ENCODE measurements at regions not wholly inside any gene's neighbourhood (a gene's known extent, or its start where the extent isn't known, plus 50 kb on each side); places are given as distances from the start of the nearest gene placed in this dataset.
"Not testable (repeated sequence)": the region's sequence is repeated elsewhere in the genome, so short reads cannot be mapped to it uniquely, and the experiment has no call there.

- DNase-seq = no peak
These were observed 111.8 kb downstream of the KIF26A start for GRCh38 chr14:104250175-104250574.

- DNase-seq = no peak
These were observed 114.1 kb downstream of the KIF26A start for GRCh38 chr14:104252256-104253215.

GRCh38 chr14:104253223-104253822 is 114.9 kb downstream of the KIF26A start:
- no peak for DNase-seq

GRCh38 chr14:104253901-104254353 is 115.5 kb downstream of the KIF26A start:
- no peak for DNase-seq

DNA sequence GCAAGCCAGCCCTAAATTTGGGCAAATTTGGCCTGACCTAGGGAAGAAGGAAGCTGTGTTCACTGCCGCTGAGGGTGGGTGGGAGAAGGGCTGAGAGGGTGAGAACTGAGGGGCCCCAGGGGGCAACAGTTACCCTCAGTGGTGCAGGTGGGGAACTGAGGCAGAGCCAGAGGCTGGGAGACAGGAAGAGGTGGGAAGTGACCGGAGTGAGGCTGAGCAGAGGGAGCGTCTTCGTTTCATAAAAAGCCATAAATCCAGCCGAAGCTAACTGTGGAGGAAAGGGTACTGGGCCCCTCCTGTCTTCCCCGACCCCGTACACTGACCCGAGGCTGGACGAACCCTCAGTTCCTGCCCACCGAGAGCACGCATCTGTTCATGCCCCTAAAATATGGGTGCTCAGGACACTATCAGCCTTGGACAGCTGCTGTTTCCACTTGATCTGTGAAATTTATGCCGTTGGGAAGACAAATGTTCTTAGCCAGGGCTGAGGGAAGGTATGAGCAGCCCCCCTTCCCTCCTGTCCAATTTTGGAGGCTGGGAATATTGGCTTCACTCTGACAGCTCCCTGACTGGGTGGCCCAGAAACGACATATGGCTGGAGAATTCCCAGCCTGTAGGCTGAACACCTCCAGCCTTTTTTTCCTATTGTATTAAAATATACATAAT is 116.5 kb downstream of the KIF26A start:
- DNase-seq = no peak

GRCh38 chr14:104256025-104256424 is 117.6 kb downstream of the KIF26A start:
- DNase-seq = no peak

GRCh38 chr14:104262515-104263514 is 124.4 kb downstream of the KIF26A start:
- no peak for DNase-seq

DNA sequence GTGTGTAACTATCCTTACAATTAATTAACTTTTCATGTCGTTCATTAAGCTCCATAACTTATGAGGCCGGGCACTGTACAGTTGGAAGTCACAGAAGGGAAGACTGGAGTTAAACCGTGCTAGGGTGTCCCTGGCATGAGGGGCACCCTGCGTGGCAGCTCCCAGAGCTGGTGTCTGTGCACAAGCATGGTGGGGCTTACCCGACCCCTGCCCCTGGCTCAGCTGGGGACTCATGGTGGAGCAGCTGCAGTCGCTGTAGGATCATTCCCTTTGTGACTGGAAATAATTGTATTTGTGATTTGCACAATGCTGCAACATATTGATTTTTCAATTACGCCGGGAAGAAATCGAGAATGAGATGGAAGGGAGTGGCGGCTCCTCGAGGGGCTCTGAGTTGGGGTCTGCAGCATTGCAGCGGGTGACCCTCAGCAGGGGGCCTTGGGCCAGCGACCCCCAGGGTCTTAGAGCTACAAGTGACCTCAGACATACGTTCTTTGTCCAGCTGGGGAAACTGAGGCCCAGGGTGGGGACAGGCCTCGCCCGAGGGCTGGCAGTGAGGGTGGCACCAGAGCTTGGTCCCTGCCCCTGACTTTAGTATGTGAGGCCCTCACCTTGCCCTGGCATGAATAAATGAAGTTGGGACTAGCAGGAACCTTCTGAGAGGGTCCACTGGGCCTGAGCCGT is 125.4 kb downstream of the KIF26A start:
- DNase-seq = no peak

GRCh38 chr14:104264495-104265265 is 126.3 kb downstream of the KIF26A start:
- no peak for DNase-seq

- no peak for DNase-seq
These were observed 127.7 kb downstream of the KIF26A start for GRCh38 chr14:104265918-104266630.

- no peak for DNase-seq
These were observed 128.5 kb downstream of the KIF26A start for GRCh38 chr14:104266631-104267575.

GRCh38 chr14:104267895-104268294 is 129.5 kb downstream of the KIF26A start:
- DNase-seq = no peak

- no peak for DNase-seq
These were observed 129.9 kb downstream of the KIF26A start for GRCh38 chr14:104268295-104268694.

GRCh38 chr14:104268725-104269436 is 130.5 kb downstream of the KIF26A start:
- DNase-seq = no peak

DNA sequence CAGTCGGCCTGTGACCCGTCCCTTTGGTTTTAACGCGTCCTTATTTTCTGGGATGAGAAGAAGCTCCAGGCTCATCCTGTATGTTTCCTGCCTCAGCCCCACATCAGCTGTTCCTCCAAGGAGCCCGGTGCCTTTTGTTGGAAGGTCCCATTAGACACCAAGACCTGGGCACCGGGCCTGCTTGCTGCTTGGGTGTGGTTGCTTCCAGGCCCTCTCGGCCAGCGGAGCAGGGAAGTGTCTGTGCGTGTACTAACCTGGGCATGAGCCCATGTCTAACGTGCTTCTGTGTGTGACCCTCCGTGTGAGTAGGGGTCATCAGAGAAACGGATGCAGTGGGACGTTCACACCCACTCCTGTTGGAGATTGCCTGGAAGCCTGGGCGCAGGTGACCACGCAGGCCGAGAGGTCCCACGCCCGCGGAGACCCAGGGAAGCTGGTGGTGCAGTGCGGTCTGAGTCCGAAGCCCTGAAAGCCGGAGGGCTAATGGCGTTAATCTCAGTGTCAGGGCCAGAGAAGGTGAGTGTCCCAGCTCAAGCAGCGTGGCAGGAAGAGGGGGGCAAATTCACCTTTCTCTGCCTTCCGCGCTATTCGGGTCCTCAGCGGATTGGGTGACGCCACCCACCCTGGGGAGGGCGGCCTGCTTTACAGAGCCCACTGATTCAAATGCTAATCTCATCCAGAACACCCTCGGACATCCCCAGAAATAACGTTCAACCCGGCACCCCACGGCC is 131.3 kb downstream of the KIF26A start:
- not testable (repeated sequence) for DNase-seq

- DNase-seq = no peak
These were observed 133.0 kb downstream of the KIF26A start for GRCh38 chr14:104271391-104271790.

DNA sequence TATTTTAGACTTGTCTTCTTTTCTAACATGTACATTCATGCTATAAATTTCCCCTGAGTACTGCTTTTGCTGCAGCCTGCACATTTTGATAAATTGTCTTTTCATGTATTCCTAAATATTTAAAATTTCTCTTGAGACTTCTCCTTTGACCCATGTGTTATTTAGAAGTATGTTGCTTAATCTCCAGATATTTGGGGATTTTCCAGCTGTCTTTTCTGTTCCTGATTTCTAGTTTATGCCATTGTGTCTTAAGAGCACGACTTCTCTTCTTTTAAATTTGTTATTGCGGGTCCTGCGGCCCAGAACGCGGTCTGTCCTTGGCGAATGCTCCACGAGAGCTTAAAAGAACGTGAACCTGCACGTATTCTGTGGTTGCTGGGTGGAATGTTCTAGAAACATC is 136.4 kb downstream of the KIF26A start:
- no peak for DNase-seq

All from midbrain (tissue), 1 donor.